Endothelial cell of hepatic sinusoid (primary cell): ENCODE measurements at regions not wholly inside any gene's neighbourhood (a gene's known extent, or its start where the extent isn't known, plus 50 kb on each side); places are given as distances from the start of the nearest gene placed in this dataset.
"Not testable (repeated sequence)": the region's sequence is repeated elsewhere in the genome, so short reads cannot be mapped to it uniquely, and the experiment has no call there.

Source experiments
- in situ Hi-C: cut with HindIII; loops from 2 replicates; pipeline ENCODE4 v1.10.0; 2017; ENCODE audit warnings: low sequenced_read_pairs

DNA sequence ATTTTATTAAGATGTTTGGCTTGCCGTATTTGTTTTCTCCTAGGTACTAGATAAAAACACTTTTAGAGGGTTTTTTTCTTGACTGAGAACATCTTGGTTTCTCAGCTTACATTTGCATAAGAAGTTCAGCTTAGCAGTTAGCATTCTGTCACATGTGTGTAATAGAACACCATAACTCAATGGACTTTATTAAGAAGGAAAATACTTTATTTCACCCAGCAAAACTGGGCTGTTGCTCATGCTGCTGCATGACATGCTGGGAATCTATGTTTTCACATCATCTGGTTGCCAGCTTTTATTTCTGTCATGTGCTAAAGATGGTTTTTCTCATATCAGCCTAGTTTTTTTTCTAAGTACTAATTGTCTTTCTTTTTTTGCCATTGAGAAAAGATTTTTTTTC is 144.6 kb downstream of the UTRN start:
- in situ Hi-C loops = no loop called here

DNA sequence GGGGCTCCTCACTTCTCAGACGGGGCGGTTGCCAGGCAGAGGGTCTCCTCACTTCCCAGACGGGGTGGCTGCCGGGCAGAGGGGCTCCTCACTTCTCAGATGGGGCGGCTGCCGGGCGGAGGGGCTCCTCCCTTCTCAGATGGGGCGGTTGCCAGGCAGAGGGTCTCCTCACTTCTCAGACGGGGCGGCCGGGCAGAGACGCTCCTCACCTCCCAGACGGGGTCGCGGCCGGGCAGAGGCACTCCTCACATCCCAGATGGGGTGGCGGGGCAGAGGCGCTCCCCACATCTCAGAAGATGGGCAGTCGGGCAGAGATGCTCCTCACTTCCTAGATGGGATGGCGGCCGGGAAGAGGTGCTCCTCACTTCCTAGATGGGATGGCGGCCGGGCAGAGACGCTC is 148.3 kb downstream of the UTRN start:
- in situ Hi-C loops = not testable (repeated sequence)

DNA sequence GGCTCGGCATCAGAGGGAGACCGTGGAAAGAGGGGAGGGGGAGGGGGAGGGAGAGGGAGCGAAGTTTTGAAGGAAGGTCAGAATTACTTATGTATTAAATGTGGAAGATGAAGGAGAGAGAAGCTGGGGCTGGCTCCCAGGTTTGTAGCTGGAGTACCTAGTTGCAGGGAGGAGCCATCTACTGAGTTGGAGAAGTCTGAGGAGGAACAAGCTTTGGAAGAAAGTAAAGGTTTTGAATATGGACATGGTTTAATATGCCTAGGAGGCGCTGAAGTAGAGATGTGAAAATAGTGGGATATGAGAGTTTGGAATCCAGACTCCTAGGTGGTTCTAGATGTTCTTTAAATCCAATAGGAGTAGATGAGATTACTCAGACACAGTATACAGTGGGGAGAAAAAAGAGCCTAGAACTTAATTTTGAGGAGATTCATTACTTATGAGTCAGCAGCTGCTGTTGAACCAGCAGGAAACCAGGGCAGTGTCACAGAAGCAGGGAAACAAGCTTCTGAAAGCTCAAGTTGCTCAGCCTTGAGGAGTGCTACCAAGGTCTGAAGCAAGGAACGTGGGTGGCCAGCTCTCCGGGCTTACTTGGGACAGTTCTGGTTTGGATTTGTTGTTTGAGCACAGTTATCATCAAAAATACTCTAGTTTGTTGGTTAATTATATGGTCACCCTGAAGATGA is 149.3 kb downstream of the UTRN start:
- in situ Hi-C loops = no loop called here

DNA sequence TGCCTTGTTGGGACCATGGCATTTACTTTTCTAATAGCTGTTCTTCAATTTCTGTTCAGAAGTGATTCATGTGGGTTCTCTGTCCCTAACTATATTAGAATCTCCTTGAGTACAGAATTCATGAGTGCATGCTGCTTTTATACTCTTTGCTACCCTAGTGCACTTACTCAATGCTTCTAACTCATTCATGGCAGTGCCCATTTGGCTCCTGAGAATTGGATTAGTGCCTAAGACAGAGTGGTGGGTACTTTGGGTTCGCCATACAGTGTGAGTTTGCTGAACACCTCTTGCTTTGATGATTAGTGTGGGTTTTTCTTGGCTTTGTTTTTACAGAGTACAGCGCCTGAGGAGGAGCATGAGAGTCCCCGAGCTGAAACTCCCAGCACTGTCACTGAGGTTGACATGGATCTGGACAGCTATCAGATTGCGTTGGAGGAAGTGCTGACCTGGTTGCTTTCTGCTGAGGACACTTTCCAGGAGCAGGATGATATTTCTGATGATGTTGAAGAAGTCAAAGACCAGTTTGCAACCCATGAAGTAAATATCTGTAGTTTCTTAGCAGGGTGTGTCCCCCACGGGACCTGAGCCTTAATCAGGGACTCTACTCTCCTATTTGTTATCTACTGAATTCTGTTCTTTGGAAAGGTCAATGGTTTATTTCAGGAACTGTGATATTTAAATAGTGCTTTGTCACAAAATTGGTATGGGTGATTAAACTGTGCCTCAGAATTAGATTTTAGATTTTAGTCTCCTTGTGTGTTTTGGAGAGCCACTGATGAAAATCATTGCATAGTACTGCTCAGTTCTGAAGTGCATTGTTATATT is 150.7 kb downstream of the UTRN start:
- in situ Hi-C loops = no loop called here

DNA sequence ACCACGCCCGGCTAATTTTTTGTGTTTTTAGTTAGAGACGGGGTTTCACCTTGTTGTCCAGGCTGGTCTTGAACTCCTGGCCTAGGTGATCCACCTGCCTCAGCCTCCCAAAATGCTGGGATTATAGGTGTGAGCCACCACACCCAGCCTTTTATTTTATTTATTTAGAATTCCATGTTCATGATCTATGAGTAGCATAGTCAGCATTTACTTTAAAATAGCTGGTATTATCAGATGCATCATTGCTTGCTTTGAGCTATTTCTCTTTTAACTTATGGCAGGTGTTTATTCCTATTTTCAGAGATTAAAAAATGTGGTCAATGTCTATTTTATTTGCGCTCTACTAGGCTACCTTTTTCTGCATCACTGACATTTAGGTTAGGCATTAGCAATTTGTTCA is 152.0 kb downstream of the UTRN start:
- in situ Hi-C loops = no loop called here

DNA sequence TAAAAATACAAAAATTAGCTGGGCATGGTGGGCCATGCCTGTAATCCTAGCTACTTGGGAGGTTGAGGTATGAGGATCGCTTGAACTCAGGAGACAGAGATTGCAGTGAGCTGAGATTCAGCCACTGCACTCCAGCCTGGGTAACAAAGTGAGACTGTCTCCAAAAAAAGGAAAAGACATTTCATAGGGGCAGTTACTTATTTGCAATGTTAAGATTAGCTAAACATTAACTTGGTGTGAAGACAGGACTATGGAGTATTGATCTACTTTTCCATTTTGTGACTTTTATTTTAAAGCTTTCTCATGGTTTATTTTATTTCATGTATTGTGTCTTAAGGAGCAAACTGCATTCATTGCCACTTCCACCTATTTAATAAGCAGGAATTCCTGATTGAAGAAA is 153.0 kb downstream of the UTRN start:
- in situ Hi-C loops = no loop called here

DNA sequence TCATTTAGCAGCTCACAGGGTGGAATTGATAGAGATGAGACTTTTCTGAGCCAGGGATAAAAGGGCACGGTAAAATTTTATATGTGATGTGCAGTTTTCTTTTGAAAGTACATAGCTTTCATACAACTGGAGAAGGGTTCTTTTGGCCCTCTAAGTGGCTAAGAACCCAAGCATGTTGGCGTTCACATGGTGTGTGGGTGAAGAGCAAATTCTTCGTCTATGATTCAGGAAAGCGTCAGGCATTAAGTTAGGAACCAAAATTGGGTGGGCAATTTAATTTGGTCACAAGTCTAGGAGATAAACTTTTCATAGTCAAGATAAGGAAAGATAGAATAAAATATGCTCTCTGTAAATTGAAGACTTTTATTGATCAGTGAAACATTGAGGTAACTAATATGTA is 153.9 kb downstream of the UTRN start:
- in situ Hi-C loops = no loop called here

DNA sequence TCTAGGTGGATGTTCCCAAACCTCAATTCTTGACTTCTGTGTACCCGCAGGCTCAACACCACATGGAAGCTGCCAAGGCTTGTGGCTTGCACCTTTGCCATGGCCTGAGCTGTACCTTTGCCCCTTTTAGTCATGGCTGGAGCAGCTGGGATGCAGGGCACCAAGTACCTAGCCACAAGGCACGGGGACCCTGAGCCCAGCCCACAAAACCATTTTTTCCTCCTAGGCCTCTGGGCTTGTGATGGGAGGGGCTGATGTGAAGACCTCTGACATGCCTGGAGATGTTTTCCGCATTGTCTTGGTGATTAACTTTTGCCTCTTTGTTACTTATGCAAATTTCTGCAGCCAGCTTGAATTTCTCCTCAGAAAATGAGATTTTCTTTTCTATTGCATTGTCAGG is 156.7 kb downstream of the UTRN start:
- in situ Hi-C loops = not testable (repeated sequence)

DNA sequence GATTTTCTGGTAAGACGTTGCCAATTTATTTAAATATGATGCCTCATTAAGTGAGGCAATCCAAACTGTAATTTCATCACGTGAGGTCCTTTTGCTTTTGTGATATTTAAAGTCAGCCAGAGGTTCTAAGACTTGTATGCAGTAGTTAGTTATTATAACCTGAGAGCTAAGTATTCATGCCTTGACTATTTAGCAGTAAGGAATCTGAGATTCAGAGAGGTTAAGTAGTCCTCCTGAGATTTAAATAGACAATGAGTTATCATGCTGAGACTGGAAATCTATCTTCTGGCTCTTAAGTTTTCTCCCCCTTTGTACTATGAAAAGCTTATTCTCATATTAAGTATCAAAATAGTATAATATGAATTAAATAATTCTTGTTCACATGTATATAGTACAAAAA is 158.0 kb downstream of the UTRN start:
- in situ Hi-C loops = no loop called here

DNA sequence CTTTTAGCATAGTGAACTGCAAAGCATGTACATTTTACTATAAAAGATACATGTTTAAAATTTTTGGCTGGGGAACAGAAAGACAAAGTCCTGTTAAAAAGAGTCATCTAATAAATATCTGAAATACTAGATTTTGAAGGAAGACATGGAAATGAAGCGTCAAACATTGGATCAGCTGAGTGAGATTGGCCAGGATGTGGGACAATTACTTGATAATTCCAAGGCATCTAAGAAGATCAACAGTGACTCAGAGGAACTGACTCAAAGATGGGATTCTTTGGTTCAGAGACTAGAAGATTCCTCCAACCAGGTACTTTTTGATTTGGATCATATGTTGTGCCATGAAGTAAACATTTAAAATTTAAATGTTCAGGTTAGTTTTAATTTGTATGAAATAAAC is 162.3 kb downstream of the UTRN start:
- in situ Hi-C loops = no loop called here

DNA sequence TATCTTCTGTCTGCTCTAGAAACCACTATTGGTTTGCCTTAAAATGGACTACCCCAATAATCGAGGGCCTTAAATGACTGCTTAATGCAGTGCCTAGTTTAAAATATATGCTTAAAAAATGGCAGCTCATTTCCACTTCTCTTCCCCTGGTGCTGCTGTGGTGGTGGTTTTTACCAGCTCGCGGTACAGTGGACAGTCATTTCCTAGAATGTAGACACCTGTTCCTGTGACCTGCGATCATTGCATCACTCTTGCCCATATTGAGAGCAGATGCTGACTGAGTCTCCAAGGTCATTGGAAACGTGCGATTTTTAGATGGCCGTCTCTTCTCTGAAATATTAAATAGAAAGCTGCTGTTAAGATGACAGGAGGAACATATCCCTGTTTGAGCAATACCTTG is 164.1 kb downstream of the UTRN start:
- in situ Hi-C loops = no loop called here

DNA sequence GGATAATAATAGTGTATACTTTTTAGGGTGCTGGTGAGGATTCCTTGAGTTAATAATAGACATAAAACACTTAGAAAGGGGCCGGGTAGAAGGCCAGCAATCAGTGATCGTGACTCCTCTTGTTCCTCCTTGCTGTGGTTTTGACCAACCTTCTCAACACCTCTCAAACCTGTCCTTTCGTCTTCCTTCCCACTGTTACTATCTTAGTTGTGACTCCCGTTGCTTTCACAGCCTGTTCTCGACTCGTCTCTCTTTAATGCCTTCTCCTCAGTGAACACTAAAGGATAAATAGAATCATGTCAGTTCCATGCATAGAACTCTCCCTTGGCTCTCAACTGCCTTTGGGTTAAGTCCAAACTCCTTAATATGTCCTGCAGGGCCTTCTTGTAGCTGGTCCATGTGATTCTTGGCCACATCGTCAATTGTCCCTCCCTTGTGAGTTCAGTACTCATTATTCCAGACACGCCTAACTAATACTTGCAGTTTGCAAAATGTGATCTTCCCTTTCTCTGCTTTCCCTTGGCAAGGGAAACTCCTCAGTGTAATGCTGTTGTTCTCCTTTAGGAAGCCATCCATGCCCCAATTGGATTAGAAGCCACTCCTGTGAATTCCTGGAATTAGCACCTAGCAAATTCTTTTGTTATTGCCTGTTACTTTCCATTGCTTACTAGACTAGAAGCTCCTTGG is 164.9 kb downstream of the UTRN start:
- in situ Hi-C loops = no loop called here

DNA sequence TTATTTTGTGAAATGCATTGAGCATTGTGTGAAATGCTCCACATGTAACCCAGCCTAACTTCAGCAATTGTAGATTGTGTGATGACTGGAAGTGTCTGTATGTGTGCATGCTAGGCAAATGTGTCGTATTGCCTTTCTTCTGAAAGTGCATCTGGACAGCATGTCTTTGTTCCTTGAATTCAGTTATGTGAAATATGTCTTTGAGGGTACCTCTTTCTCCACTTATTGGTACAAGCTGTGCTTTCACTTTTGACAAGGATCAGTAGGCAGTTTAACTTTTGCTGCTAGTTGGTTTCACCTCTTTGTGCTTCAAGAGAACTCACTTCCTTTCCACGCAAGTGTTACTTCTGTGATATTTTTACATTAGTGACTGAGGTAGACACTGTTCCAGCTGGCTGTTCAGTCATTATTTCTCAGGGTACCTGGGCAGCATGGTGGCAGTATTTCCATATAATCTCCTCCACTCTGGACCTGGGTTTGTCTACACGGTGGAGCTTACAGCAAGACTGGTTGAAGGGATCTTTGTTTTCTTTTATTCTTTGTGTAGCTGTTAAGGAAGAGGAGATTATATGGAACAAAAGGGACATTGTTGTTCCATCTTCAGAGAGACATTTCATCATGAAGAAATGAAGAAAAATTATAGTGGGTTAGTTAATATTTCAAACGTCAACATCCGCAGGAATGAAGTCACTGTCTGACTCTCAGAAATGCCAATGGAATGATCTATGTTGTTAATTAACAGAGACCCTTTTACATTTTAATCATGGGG is 175.4 kb downstream of the UTRN start:
- in situ Hi-C loops = no loop called here

DNA sequence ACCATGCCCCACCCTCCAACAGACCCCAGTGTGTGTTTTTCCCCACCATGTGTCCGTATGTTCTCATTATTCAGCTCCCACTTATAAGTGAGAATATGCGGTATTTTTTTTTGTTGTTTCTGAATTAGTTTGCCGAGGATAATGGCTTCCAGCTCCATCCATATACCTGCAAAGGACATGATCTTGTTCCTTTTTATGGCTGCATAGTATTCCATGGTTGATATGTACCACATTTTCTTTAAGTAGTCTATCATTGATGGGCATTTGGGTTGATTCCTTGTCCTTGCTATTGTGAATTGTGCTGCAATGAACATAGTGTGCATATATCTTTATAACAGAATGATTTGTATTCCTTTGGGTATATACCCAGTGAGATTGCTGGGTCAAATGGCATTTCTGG is 176.9 kb downstream of the UTRN start:
- in situ Hi-C loops = no loop called here

DNA sequence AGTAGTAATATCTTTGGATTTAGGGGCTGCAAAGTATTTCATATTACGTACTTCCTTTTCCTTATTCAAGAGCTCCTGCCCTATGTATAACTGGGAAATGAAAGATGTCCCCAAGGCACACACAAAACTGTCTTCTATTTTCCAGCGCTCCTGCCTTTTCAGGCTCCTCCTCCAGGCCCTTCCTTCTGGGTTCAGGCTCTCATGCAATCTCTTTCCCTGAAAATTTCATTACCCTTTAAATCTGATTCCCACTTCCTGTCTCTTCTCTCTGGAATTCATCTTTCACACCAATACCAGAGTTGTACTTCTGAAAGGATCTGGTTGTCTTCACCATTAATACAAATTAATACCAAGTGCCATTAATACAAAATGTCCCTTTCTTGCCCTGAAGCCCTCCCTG is 181.6 kb downstream of the UTRN start:
- in situ Hi-C loops = no loop called here

DNA sequence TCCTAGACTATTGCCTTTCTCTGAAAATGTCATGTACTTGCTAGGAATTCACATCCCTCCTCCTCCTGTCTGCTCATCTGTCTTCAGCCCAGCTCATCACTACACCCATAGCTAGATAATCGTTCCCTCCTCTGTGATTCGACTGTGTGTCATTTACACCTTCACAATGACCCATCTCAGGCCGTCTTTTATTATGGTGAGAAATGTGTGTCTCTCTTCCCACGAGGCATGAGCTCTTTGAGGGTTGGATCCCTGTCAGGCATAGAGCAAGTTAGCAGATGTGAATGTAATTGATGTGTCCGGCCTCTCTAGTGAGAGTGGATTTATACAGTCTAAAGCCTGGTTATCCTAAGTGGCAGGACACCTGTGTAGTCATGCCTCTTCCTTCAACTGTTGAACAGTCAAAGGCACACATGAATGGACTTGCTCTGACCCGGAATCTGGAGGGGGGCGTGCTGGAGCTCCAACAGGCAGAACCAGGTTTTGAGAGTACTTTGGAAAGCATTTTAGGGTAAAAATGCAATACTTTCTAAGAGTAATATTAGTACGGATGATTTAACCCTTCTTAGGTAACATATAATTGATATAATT is 182.1 kb downstream of the UTRN start:
- in situ Hi-C loops = no loop called here

DNA sequence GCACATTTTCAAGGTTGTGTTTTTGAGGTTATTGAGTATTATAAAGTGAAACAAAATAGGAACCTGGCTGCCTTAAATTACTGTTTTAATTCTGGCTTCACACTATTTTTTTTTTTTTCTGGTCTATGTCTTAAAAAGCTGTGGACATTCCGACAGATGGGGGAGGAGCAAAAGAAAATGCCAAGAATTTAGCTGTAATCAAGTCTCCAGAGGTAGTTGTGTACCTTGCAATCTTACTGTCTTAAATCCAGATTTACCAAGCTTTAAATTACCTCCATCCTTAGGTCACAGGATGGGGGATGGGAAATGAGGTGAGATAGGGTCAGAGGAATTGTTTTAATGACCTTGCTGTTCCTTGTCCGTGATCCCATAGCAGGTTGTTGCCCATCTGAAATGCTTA is 182.8 kb downstream of the UTRN start:
- in situ Hi-C loops = no loop called here

DNA sequence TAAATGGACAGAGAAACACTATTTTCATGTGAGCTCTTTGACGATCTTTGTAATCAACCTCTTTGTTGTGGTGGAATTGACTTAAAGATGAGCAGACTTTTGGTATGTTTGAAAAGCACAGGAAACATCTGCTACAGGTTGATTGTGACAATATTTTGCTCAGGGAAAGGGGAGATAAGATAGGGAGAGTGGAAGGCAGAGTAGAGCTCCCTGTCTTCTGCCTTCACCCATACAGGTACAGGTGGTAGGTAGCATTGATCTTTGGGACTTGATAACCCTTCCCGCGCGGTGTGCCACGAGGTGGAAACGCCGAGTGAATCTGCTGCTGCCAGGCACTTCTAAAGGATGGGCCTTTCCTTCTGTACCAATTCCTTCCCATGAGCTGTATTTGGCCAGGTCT is 183.6 kb downstream of the UTRN start:
- in situ Hi-C loops = no loop called here

DNA sequence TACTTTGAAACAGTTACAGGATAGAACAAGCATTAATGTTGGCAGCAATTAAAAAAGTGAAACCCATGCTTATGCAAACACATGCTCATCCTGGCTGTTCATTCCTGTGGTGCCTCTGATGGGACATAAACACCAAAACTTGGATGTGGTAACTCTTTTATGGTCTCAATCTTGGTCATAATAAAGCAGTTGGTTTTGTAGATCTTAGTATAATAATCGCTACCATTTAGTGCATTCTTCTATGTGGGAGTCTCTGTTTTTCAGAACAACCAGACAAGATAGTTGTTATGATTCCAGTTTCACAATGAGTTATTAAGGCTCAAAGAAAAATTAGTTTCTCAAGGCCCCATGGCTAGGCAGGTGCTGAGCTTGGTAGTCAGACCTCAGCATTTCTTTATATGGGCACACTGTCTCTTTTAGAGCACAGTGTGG is 184.0 kb downstream of the UTRN start:
- in situ Hi-C loops = no loop called here

DNA sequence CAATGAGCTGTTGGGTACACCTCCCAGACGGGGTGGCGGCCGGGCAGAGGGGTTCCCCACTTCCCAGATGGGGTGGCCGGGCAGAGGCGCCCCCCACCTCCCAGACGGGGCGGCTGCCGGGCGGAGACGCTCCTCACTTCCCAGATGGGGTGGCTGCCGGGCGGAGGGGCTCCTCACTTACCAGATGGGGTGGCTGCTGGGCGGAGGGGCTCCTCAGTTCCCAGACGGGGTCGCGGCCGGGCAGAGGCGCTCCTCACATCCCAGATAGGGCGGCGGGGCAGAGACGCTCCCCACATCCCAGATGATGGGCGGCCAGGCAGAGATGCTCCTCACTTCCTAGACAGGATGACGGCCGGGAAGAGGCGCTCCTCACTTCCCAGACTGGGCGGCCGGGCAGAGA is 185.1 kb downstream of the UTRN start:
- in situ Hi-C loops = not testable (repeated sequence)

DNA sequence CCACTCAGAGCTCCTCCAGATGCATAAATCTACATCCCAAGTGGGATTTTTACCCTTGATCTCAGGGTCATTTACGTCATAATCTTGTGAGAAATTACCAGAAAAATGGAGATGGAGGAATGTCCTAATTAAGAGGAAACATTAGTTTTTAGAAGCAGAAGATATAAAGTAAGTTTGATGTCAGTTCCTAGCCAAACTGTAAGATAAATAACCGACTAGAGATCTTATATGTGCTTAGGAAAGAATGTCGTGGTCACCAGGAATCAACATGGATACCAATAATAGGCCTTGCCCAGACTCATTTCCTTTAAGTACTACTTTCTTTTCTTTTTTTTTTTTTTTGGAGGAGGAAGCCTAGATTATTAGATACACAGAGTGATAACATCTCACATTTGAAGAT is 186.9 kb downstream of the UTRN start:
- in situ Hi-C loops = no loop called here
